Ishikawa (cell line): ENCODE measurements at regions not wholly inside any gene's neighbourhood (a gene's known extent, or its start where the extent isn't known, plus 50 kb on each side); places are given as distances from the start of the nearest gene placed in this dataset.

Experiments used
- CEBPB ChIP-seq: IDR thresholded peaks from 2 replicates; pipeline ENCODE4 v1.6.1; 2012
- CREB1 ChIP-seq: IDR thresholded peaks from 2 replicates; pipeline ENCODE4 v1.6.1; 2012; ENCODE audit warnings: low read depth
- EGR1 ChIP-seq: IDR thresholded peaks from 2 replicates; pipeline ENCODE4 v1.6.1; 2012
- EP300 ChIP-seq: IDR thresholded peaks from 2 replicates; pipeline ENCODE4 v1.6.1; 2012; ENCODE audit warnings: borderline replicate concordance
- FOXM1 ChIP-seq: IDR thresholded peaks from 2 replicates; pipeline ENCODE4 v1.6.1; 2012; ENCODE audit warnings: low read depth, borderline replicate concordance
- MAX ChIP-seq: IDR thresholded peaks from 2 replicates; pipeline ENCODE4 v1.6.1; 2012
- NFIC ChIP-seq: IDR thresholded peaks from 2 replicates; pipeline ENCODE4 v1.6.1; 2012
- RAD21 ChIP-seq: IDR thresholded peaks from 2 replicates; pipeline ENCODE4 v1.6.1; 2012; ENCODE audit warnings: low read depth
- REST ChIP-seq: IDR thresholded peaks from 2 replicates; pipeline ENCODE4 v1.6.1; 2012; ENCODE audit warnings: low read depth, mild to moderate bottlenecking
- TAF1 ChIP-seq: IDR thresholded peaks from 2 replicates; pipeline ENCODE4 v1.6.1; 2012; ENCODE audit warnings: low read depth, mild to moderate bottlenecking
- TCF12 ChIP-seq: IDR thresholded peaks from 2 replicates; pipeline ENCODE4 v1.6.1; 2012; ENCODE audit warnings: low read depth
- TEAD4 ChIP-seq: IDR thresholded peaks from 2 replicates; pipeline ENCODE4 v1.6.1; 2012
- USF1 ChIP-seq: IDR thresholded peaks from 2 replicates; pipeline ENCODE4 v1.6.1; 2012
- YY1 ChIP-seq: IDR thresholded peaks from 2 replicates; pipeline ENCODE4 v1.6.1; 2012; ENCODE audit warnings: low read depth
- ZBTB7A ChIP-seq: IDR thresholded peaks from 2 replicates; pipeline ENCODE4 v1.6.1; 2012; ENCODE audit warnings: low read depth

GRCh38 chr6:1002989-1003388 lies 308.9 kb upstream of the FOXQ1 start:
- TF ChIP-seq CREB1, result no peak
- no peak for TF ChIP-seq TCF12
- TF ChIP-seq TEAD4, result no peak
- no peak for TF ChIP-seq TAF1
- no peak for TF ChIP-seq EP300
- TF ChIP-seq FOXM1, result no peak
- no peak for TF ChIP-seq MAX
- no peak for TF ChIP-seq REST
- no peak for TF ChIP-seq ZBTB7A
- TF ChIP-seq RAD21, result no peak
- no peak for TF ChIP-seq YY1
- TF ChIP-seq CEBPB, result no peak
- TF ChIP-seq USF1, result no peak
- TF ChIP-seq NFIC, result no peak
- TF ChIP-seq EGR1, result no peak

- no peak for TF ChIP-seq REST
- no peak for TF ChIP-seq EGR1
- TF ChIP-seq TEAD4, result no peak
- no peak for TF ChIP-seq TAF1
- no peak for TF ChIP-seq YY1
Measured at GRCh38 chr6:1001655-1002349, 308.9 kb upstream of the EXOC2 start.

- TF ChIP-seq USF1 (no peak), TAF1 (no peak), ZBTB7A (no peak), RAD21 (no peak), TEAD4 (no peak), EP300 (no peak), EGR1 (no peak), NFIC (no peak), FOXM1 (no peak), REST (no peak), YY1 (no peak), MAX (no peak), TCF12 (no peak), CREB1 (no peak), CEBPB (no peak)
Measured at GRCh38 chr6:999552-999951, 306.6 kb upstream of the EXOC2 start.

GRCh38 chr6:998551-998950 lies 305.6 kb upstream of the EXOC2 start:
- TF ChIP-seq EGR1 (no peak), NFIC (no peak), REST (no peak), RAD21 (no peak), CREB1 (no peak), FOXM1 (no peak), YY1 (no peak), USF1 (no peak), TCF12 (no peak), TEAD4 (no peak), EP300 (no peak), ZBTB7A (no peak), TAF1 (no peak), MAX (no peak), CEBPB (no peak)
